ENCODE measurements at regions not wholly inside any gene's neighbourhood (a gene's known extent, or its start where the extent isn't known, plus 50 kb on each side); places are given as distances from the start of the nearest gene placed in this dataset.

GRCh38 chr15:38930851-38931572, 366.4 kb upstream of the RASGRP1 start:
- no peak overlapping the region for H3K27ac ChIP-seq
- no peaks in the 10 kb centered on the region for H3K36me3 ChIP-seq
- H3K27me3 ChIP-seq, result no peaks in the 10 kb centered on the region
- intact Hi-C loops (cut with DNase I), result no loop called here
- no peaks in the 10 kb centered on the region for H3K9me3 ChIP-seq
- no peak overlapping the region for H3K4me3 ChIP-seq
- DNase-seq (ENCODE audit: extremely low spot score in 2 of 2), result no peak
- H3K4me1 ChIP-seq, result no peaks in the 10 kb centered on the region
- no peak for TF ChIP-seq CTCF (IDR thresholded peaks at IDR 0.05)
- TF ChIP-seq POLR2A (IDR thresholded peaks at IDR 0.05), result no peak
- TF ChIP-seq POLR2AphosphoS5 (IDR thresholded peaks at IDR 0.05; ENCODE audit: insufficient read depth in 1 of 2, low read depth in 1 of 2), result no peak

- H3K27me3 ChIP-seq, result no peaks in the 10 kb centered on the region
Observed at GRCh38 chr15:38941399-38941953, 376.9 kb upstream of the RASGRP1 start.

GRCh38 chr15:38944536-38944935, 379.9 kb upstream of the RASGRP1 start:
- no peak overlapping the region for H3K27ac ChIP-seq
- no peaks in the 10 kb centered on the region for H3K9me3 ChIP-seq
- H3K4me3 ChIP-seq, result no peak overlapping the region
- no peaks in the 10 kb centered on the region for H3K36me3 ChIP-seq
- no peak for DNase-seq (ENCODE audit: extremely low spot score in 2 of 2)
- no peaks in the 10 kb centered on the region for H3K27me3 ChIP-seq
- TF ChIP-seq POLR2A (IDR thresholded peaks at IDR 0.05), result no peak
- TF ChIP-seq POLR2AphosphoS5 (IDR thresholded peaks at IDR 0.05; ENCODE audit: insufficient read depth in 1 of 2, low read depth in 1 of 2), result no peak
- no peak for TF ChIP-seq CTCF (IDR thresholded peaks at IDR 0.05)
- no peaks in the 10 kb centered on the region for H3K4me1 ChIP-seq
- intact Hi-C loops (cut with DNase I), result no loop called here

More at GRCh38 chr15:38941399-38941953, 376.9 kb upstream of the RASGRP1 start:
- Histone ChIP-seq H3K27ac (no peak overlapping the region), H3K9me3 (no peaks in the 10 kb centered on the region), H3K4me1 (no peaks in the 10 kb centered on the region), H3K4me3 (no peak overlapping the region), H3K36me3 (no peaks in the 10 kb centered on the region)
- TF ChIP-seq CTCF (IDR thresholded peaks at IDR 0.05), result no peak
- TF ChIP-seq POLR2AphosphoS5 (IDR thresholded peaks at IDR 0.05; ENCODE audit: insufficient read depth in 1 of 2, low read depth in 1 of 2), result no peak
- TF ChIP-seq POLR2A (IDR thresholded peaks at IDR 0.05), result no peak
- DNase-seq (ENCODE audit: extremely low spot score in 2 of 2), result no peak
- intact Hi-C loops (cut with DNase I), result no loop called here

- Histone ChIP-seq H3K9me3 (no peaks in the 10 kb centered on the region), H3K4me3 (no peak overlapping the region), H3K4me1 (no peaks in the 10 kb centered on the region), H3K27ac (no peak overlapping the region), H3K36me3 (no peaks in the 10 kb centered on the region), H3K27me3 (no peaks in the 10 kb centered on the region)
- no peak for DNase-seq (ENCODE audit: extremely low spot score in 2 of 2)
- TF ChIP-seq POLR2A (IDR thresholded peaks at IDR 0.05) (no peak), CTCF (IDR thresholded peaks at IDR 0.05) (no peak), POLR2AphosphoS5 (IDR thresholded peaks at IDR 0.05; ENCODE audit: insufficient read depth in 1 of 2, low read depth in 1 of 2) (no peak)
- intact Hi-C loops (cut with DNase I), result no loop called here
Observed at GRCh38 chr15:38945551-38946298, 381.1 kb upstream of the RASGRP1 start.

Data from vagina (tissue), 2 donors.